Lower lobe of right lung (tissue), 2 donors: ENCODE measurements at regions not wholly inside any gene's neighbourhood (a gene's known extent, or its start where the extent isn't known, plus 50 kb on each side); places are given as distances from the start of the nearest gene placed in this dataset.

Source experiments
- ATAC-seq, 2 donors: fragments of 200-7000 bp; cut with Tn5 transposase; one replicate each; pipeline ENCODE4 v1.9.1; 2020 to 2022; ENCODE audit warnings: mild to moderate bottlenecking in 2 of 2, moderate library complexity in 2 of 2
- DNase-seq: peaks from one replicate; pipeline ENCODE4 v3.0.0-alpha.2; 2020
- H3K27ac ChIP-seq: fragments of 200-600 bp; one replicate; pipeline ENCODE4 v1.8.0; 2022
- H3K27me3 ChIP-seq: fragments of 200-600 bp; one replicate; pipeline ENCODE4 v1.8.0; 2022; ENCODE audit warnings: low read depth
- H3K36me3 ChIP-seq: fragments of 200-600 bp; one replicate; pipeline ENCODE4 v1.8.0; 2022; ENCODE audit warnings: mild to moderate bottlenecking
- H3K4me1 ChIP-seq: fragments of 200-600 bp; one replicate; pipeline ENCODE4 v1.8.0; 2022
- H3K4me3 ChIP-seq: fragments of 200-600 bp; one replicate; pipeline ENCODE4 v1.8.0; 2022; ENCODE audit warnings: mild to moderate bottlenecking
- H3K9me3 ChIP-seq: fragments of 200-600 bp; one replicate; pipeline ENCODE4 v1.8.0; 2022
- CTCF ChIP-seq: fragments of 200-600 bp; IDR thresholded peaks from one replicate; pipeline ENCODE4 v1.8.0; 2022; ENCODE audit warnings: antibody characterized with exemption, mild to moderate bottlenecking
- intact Hi-C: fragments of 100-400 bp; cut with DNase I; formaldehyde crosslinking; loops from one replicate; pipeline ENCODE4 v1.11.0; 2022
- donor health status: DM: no; HTN: yes; CAD: no; lungs with severe emphysema.

GRCh38 chr2:30072250-30072842, 74.5 kb upstream of the YPEL5 start:
- TF ChIP-seq CTCF = peak; percentile 67
- no peaks in the 10 kb centered on the region for H3K27me3 ChIP-seq
- H3K4me3 ChIP-seq = no peak overlapping the region
- H3K4me1 ChIP-seq = no peaks in the 10 kb centered on the region
- no peaks in the 10 kb centered on the region for H3K9me3 ChIP-seq
- no peak for DNase-seq
- H3K36me3 ChIP-seq = no peaks in the 10 kb centered on the region
- H3K27ac ChIP-seq = no peak overlapping the region
- intact Hi-C loops = no loop called here
- peak; percentile 81 to 84 for ATAC-seq

DNA sequence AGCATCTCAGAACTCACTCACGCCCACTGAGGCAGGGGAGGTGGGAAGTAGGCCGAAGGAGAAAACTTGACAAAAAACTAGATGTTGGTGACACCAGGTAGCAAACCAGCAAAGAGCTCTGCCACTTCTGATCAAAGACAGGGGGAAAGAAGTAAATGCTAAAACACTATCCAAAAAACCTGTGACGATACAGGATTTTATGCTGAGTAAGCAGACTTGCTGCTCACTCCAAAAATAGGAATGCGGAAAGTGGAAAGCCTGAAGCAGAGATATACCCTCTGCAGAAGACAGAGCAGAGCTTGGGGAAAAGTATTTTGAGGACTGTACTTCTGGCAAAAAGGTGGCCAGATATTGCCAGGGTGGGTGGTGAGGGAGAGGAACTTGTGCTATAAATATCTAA, 73.3 kb upstream of the YPEL5 start:
- Histone ChIP-seq H3K36me3 (no peaks in the 10 kb centered on the region), H3K9me3 (no peaks in the 10 kb centered on the region), H3K4me3 (no peak overlapping the region), H3K4me1 (no peaks in the 10 kb centered on the region), H3K27ac (no peak overlapping the region), H3K27me3 (peaks cover 4% of the 10 kb centered on the region)
- ATAC-seq = no peak
- DNase-seq = no peak
- intact Hi-C loops = no loop called here
- TF ChIP-seq CTCF = no peak

DNA sequence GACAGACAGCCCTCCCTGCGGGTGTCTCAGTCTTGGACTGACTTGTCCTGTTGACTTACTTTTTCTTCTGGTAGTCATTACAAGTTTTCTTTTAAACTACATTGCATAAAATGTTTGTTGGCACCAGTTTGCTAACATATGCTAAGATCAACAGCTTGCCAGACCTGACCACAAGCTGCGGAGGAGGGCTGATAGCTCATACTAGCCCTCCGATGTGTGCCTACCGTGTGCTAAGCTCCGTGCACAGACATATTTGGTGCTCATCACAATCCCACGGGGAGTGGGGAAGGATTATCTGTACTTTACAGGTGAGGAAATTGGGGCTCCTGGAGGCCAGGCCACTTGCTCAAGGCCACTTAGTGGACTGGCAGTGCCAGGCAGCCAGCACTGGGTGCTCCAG, 72.8 kb upstream of the YPEL5 start:
- intact Hi-C loops = no loop called here
- ATAC-seq = no peak
- Histone ChIP-seq H3K27ac (no peak overlapping the region), H3K9me3 (no peaks in the 10 kb centered on the region), H3K36me3 (no peaks in the 10 kb centered on the region), H3K27me3 (peaks cover 9% of the 10 kb centered on the region), H3K4me1 (no peaks in the 10 kb centered on the region), H3K4me3 (no peak overlapping the region)
- TF ChIP-seq CTCF = no peak
- DNase-seq = no peak

- TF ChIP-seq CTCF = no peak
These were observed 68.3 kb upstream of the YPEL5 start for GRCh38 chr2:30078521-30078920.

GRCh38 chr2:30084915-30085314, 61.9 kb upstream of the YPEL5 start:
- intact Hi-C loops = no loop called here
- Histone ChIP-seq H3K9me3 (no peaks in the 10 kb centered on the region), H3K4me3 (no peak overlapping the region), H3K27ac (no peak overlapping the region), H3K4me1 (no peaks in the 10 kb centered on the region), H3K36me3 (no peaks in the 10 kb centered on the region), H3K27me3 (peaks cover 7% of the 10 kb centered on the region)
- DNase-seq (no peak), ATAC-seq (no peak)
- no peak for TF ChIP-seq CTCF

More at GRCh38 chr2:30078521-30078920, 68.3 kb upstream of the YPEL5 start:
- Histone ChIP-seq H3K27ac (no peak overlapping the region), H3K27me3 (peaks cover 11% of the 10 kb centered on the region), H3K9me3 (no peaks in the 10 kb centered on the region), H3K4me1 (no peaks in the 10 kb centered on the region), H3K36me3 (no peaks in the 10 kb centered on the region), H3K4me3 (no peak overlapping the region)
- intact Hi-C loops = no loop called here
- ATAC-seq = no peak
- DNase-seq = no peak
